GM10248 (cell line): ENCODE measurements at regions not wholly inside any gene's neighbourhood (a gene's known extent, or its start where the extent isn't known, plus 50 kb on each side); places are given as distances from the start of the nearest gene placed in this dataset.

ENCODE experiments used
- CTCF ChIA-PET: fragments of 300-600 bp; sonication (Branson Sonifier 250); formaldehyde crosslinking; extraction: SDS; loops from one replicate; lab custom pipeline; 2021; ENCODE audit warnings: antibody characterized with exemption; lab: Yijun Ruan, JAX
- POLR2A ChIA-PET: fragments of 350-650 bp; sonication (Branson Sonifier 250); formaldehyde crosslinking; extraction: SDS; loops from one replicate; lab custom pipeline; 2020; ENCODE audit warnings: antibody characterized with exemption; lab: Yijun Ruan, JAX
- DNase-seq: peaks from one replicate; pipeline ENCODE4 v3.0.0; 2012; ENCODE audit errors: extremely low spot score
- TF ChIP-seq, protein P1 (sequence below): IDR thresholded peaks from 2 replicates; pipeline ENCODE4 v1.5.1; 2012; ENCODE audit warnings: mild to moderate bottlenecking, low read depth; ENCODE audit errors: extremely low read depth, missing control alignments, control extremely low read depth

DNA sequence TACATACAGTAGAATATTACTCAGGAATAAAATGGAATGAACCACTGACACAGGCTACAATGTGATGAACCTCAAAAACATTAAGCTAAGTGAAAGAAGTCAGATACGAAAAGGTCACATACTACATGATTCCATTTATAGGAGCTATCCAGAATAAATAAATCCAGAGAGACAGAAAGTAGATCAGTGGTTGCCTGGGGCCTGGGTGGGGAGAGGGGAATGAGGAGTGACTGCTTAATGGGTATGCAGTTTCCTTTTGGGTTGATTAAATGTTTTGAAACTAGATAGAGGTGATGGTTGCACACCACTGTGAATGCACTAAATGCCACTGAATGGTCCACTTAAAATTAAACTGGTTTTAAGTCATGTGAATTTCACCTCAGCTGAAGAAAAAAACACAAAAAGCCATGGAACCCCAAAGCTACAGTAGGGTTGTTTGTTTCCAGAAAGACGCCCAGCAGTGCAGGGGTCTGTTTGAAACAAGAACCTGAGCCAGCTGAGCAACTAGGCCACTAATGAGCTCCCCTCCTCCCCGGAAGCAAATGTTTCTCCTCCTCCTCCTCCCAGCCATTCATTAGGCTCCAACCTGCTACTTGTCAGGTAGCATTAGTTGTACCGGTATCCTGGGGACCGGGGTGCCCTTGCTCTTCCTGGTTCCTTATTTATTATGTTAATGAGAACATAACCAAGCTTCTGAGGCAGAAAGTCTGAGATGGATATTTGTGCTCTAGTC, 168.4 kb downstream of the EVX1 start:
- CTCF ChIA-PET: no interaction called here
- TF ChIP-seq, protein P1, sequence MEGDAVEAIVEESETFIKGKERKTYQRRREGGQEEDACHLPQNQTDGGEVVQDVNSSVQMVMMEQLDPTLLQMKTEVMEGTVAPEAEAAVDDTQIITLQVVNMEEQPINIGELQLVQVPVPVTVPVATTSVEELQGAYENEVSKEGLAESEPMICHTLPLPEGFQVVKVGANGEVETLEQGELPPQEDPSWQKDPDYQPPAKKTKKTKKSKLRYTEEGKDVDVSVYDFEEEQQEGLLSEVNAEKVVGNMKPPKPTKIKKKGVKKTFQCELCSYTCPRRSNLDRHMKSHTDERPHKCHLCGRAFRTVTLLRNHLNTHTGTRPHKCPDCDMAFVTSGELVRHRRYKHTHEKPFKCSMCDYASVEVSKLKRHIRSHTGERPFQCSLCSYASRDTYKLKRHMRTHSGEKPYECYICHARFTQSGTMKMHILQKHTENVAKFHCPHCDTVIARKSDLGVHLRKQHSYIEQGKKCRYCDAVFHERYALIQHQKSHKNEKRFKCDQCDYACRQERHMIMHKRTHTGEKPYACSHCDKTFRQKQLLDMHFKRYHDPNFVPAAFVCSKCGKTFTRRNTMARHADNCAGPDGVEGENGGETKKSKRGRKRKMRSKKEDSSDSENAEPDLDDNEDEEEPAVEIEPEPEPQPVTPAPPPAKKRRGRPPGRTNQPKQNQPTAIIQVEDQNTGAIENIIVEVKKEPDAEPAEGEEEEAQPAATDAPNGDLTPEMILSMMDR: no peak
- POLR2A ChIA-PET: no interaction called here
- DNase-seq: no peak

DNA sequence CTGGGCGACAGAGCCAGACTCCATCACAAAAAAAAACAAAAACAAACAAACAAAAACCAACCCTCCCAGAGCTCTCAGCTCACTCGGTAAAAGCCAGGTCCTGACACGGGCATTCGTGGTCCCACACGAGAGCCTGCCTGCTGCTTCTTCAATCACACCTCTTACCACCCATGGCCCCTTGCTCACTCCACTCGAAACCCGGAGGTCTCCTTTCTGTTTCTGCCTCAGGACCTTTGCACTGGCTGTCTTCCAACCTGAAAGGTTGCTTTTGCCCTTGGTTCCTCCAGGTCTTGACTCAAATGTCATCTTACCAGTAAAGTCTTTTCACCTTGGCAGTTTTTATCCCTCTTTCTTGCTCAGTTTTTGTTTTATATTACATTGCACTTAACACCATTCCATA, 169.6 kb downstream of the EVX1 start:
- POLR2A ChIA-PET: no interaction called here
- TF ChIP-seq, protein P1: no peak
- no peak for DNase-seq
- CTCF ChIA-PET: no interaction called here

- DNase-seq: no peak
- POLR2A ChIA-PET: no interaction called here
- TF ChIP-seq, protein P1: no peak
- CTCF ChIA-PET: no interaction called here
These were observed 175.9 kb downstream of the EVX1 start for GRCh38 chr7:27418541-27418940.

DNA sequence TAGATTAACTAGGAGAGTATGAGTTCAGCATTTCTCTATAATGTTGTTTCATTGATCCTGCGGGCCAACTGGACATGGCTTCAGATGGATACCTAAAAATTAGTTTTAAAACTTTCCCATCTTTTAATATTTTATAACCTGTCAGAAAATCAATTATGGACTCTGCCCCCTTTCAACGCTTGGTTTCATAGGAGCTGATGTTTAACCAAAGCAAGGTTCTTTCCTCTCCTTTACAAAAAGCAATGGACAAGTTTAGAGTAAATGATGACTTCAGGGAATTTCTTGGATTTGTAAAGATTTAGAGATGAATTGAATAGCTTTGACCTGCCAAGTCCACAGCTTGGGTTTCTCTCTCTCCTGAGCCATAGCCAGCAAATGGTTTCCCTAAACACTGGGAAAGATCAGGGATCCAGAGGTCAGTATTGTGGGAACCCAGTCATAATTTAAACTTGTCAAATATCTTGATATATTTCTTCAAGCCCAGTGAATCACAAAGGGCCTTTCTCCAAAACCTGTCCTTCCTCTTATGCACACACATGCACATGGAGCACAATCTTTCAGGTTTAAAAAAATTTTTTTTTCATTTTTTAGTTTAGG, 177.1 kb downstream of the EVX1 start:
- CTCF ChIA-PET: interaction anchor here (1.0 kb wide), 1 partner anchor 82 kb away, joined by 3 read pairs; no protein-coding TSS in a partner anchor
- POLR2A ChIA-PET: no interaction called here
- DNase-seq: no peak
- TF ChIP-seq, protein P1: no peak

GRCh38 chr7:27420702-27421101, 178.1 kb downstream of the EVX1 start:
- TF ChIP-seq, protein P1: no peak
- ChIA-PET POLR2A (no interaction called here), CTCF (interaction anchor here (1.5 kb wide), 1 partner anchor 10 kb away, joined by 3 read pairs; no protein-coding TSS in a partner anchor)
- no peak for DNase-seq

DNA sequence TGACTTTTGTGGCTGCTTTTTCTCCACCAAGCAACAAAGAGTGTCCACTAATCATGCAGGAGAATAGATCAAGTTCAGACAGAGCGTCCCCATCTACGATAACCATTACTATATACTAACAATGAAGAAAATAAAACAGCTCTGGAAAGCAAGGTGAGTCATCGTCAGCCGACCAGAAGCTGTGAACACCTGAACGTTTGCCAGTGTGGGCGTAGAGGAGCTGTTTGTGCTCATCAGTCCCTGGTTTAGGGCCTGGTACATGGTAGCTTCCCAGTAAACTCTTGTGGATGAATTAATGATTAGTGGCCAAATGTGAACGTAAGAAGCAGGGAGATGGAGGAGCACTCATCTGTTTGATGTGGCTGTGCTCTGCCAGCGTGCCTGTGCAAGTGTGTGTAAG, 180.7 kb downstream of the EVX1 start:
- TF ChIP-seq, protein P1: no peak
- ChIA-PET CTCF (no interaction called here), POLR2A (no interaction called here)
- DNase-seq: no peak
